OCI-LY7 (cell line): ENCODE measurements at regions not wholly inside any gene's neighbourhood (a gene's known extent, or its start where the extent isn't known, plus 50 kb on each side); places are given as distances from the start of the nearest gene placed in this dataset.
"Not testable (repeated sequence)": the region's sequence is repeated elsewhere in the genome, so short reads cannot be mapped to it uniquely, and the experiment has no call there.

ENCODE experiments used
- BruUV-seq: library from RNA; stranded (reverse); fragments of 400-500 nt; replicated peaks from 2 replicates; lab custom pipeline; 2021; lab: Mats Ljungman, UMichigan
- CTCF ChIA-PET: fragments of 300-600 bp; sonication (Branson Sonifier 250); formaldehyde crosslinking; loops from one replicate; lab custom pipeline; 2022; ENCODE audit warnings: antibody characterized with exemption; ENCODE audit not compliant: unreplicated experiment; lab: Charles Lee
- POLR2A ChIA-PET: fragments of 300-600 bp; sonication (Branson Sonifier 250); formaldehyde crosslinking; loops from one replicate; lab custom pipeline; 2022; ENCODE audit warnings: antibody characterized with exemption; lab: Charles Lee
- DNase-seq: peaks from one replicate; pipeline ENCODE4 v3.0.0-alpha.2; 2015; ENCODE audit warnings: low spot score
- H2AFZ ChIP-seq: fragments of 200-600 bp; sonication (generic), shearing (Covaris generic); 2 replicates; pipeline ENCODE4 v1.6.1; 2014; ENCODE audit warnings: mild to moderate bottlenecking, antibody characterized with exemption, low read length, moderate library complexity
- H3K27ac ChIP-seq: fragments of 200-600 bp; sonication (generic); 2 replicates; pipeline ENCODE4 v1.5.1; 2014; ENCODE audit warnings: mixed run types, low read depth, mild to moderate bottlenecking, moderate library complexity, low read length, inconsistent platforms; ENCODE audit not compliant: poor library complexity, severe bottlenecking
- H3K36me3 ChIP-seq: fragments of 200-600 bp; sonication (generic); 2 replicates; pipeline ENCODE4 v1.6.1; 2014; ENCODE audit warnings: mild to moderate bottlenecking, antibody characterized with exemption, low read length, moderate library complexity, mixed read lengths; ENCODE audit not compliant: insufficient read depth
- H3K4me1 ChIP-seq: fragments of 200-600 bp; sonication (generic); 2 replicates; pipeline ENCODE4 v1.5.1; 2014; ENCODE audit warnings: mild to moderate bottlenecking, low read length; ENCODE audit not compliant: insufficient read depth, poor library complexity, severe bottlenecking
- H3K4me2 ChIP-seq: fragments of 200-600 bp; sonication (generic); 2 replicates; pipeline ENCODE4 v1.6.1; 2014; ENCODE audit warnings: mild to moderate bottlenecking, low read length
- H3K4me3 ChIP-seq: fragments of 200-600 bp; sonication (generic); 2 replicates; pipeline ENCODE4 v1.5.1; 2014; ENCODE audit warnings: mild to moderate bottlenecking, low read depth, low read length; ENCODE audit not compliant: poor library complexity, severe bottlenecking
- H3K79me2 ChIP-seq: fragments of 200-600 bp; sonication (generic); 2 replicates; pipeline ENCODE4 v1.6.1; 2016; ENCODE audit warnings: low read depth, mild to moderate bottlenecking, low read length, moderate library complexity, mixed read lengths; ENCODE audit not compliant: insufficient read depth
- H3K9me2 ChIP-seq: fragments of 200-600 bp; sonication (generic); 2 replicates; pipeline ENCODE4 v1.6.1; 2016; ENCODE audit warnings: mild to moderate bottlenecking, low read length, mixed read lengths; ENCODE audit not compliant: insufficient read depth
- H3K9me3 ChIP-seq: fragments of 200-600 bp; sonication (generic); 2 replicates; pipeline ENCODE4 v1.6.1; 2014; ENCODE audit warnings: mild to moderate bottlenecking, mixed run types, low read length, mixed read lengths
- H4K20me1 ChIP-seq: fragments of 200-600 bp; sonication (generic); 2 replicates; pipeline ENCODE4 v1.6.1; 2014; ENCODE audit warnings: mild to moderate bottlenecking, antibody characterized with exemption, low read length, moderate library complexity, mixed read lengths; ENCODE audit not compliant: insufficient read depth
- EZH2phosphoT487 ChIP-seq: fragments of 200-600 bp; sonication (generic); IDR thresholded peaks from 2 replicates; pipeline ENCODE4 v1.6.1; 2018; ENCODE audit warnings: low read depth, borderline replicate concordance, mild to moderate bottlenecking, mixed run types, antibody characterized with exemption, low read length, moderate library complexity, mixed read lengths
- intact Hi-C: fragments of 100-400 bp; cut with micrococcal nuclease; formaldehyde crosslinking; loops from one replicate; pipeline ENCODE4 v1.10.0; 2022; ENCODE audit not compliant: unreplicated experiment
- TF ChIP-seq, protein P1 (sequence below): fragments of 200-600 bp; sonication (generic); conservative IDR thresholded peaks from 2 replicates; pipeline ENCODE4 v1.5.1; 2014; ENCODE audit warnings: mild to moderate bottlenecking, antibody characterized with exemption, low read length, moderate library complexity, mixed read lengths

DNA sequence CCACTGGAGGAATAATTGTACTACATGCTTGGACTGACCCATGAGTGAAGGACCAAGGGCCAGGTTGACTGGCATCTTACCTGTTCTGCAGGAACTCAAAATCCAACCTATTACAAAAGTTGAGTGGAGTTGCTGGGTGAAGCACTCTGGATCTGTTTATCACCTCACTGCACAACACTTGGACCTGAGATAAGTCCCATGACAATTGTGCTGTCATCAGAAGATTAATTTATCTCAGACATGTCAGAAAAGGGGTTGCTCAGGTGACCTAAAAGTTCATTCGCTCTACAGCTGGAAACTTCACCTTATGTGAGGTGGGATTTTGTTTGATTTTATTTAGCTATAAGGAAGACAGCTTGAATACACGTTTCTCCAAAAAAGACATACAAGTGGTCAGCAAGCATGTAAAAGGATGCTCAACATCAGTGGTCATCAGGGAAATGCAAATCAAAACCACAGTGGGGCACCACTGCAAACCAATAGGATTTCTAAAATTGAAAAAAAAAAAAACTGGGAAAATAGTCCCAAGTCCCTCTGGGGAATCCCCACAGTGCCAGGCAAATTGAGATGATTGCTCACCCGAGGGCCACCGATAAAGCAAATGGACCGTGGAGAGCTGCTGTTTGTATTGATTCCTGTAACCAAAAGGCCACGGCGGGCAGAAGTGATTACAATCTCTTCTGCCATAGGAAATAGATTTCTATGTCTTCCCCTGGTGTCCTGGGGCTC, 65.8 kb upstream of the SLC35F5 start:
- no peaks in the 10 kb centered on the region for H3K79me2 ChIP-seq
- CTCF ChIA-PET = no interaction called here
- no peak overlapping the region for H3K4me2 ChIP-seq
- H3K36me3 ChIP-seq = no peaks in the 10 kb centered on the region
- no peaks in the 10 kb centered on the region for H4K20me1 ChIP-seq
- no peaks in the 10 kb centered on the region for H3K9me3 ChIP-seq
- DNase-seq = no peak
- no peak overlapping the region for H3K4me3 ChIP-seq
- no peak overlapping the region for H3K27ac ChIP-seq
- no TSS peak for BruUV-seq
- no peaks in the 10 kb centered on the region for H3K4me1 ChIP-seq
- POLR2A ChIA-PET = no interaction called here
- TF ChIP-seq EZH2phosphoT487 = no peak
- TF ChIP-seq, protein P1, sequence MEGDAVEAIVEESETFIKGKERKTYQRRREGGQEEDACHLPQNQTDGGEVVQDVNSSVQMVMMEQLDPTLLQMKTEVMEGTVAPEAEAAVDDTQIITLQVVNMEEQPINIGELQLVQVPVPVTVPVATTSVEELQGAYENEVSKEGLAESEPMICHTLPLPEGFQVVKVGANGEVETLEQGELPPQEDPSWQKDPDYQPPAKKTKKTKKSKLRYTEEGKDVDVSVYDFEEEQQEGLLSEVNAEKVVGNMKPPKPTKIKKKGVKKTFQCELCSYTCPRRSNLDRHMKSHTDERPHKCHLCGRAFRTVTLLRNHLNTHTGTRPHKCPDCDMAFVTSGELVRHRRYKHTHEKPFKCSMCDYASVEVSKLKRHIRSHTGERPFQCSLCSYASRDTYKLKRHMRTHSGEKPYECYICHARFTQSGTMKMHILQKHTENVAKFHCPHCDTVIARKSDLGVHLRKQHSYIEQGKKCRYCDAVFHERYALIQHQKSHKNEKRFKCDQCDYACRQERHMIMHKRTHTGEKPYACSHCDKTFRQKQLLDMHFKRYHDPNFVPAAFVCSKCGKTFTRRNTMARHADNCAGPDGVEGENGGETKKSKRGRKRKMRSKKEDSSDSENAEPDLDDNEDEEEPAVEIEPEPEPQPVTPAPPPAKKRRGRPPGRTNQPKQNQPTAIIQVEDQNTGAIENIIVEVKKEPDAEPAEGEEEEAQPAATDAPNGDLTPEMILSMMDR = no peak
- no peaks in the 10 kb centered on the region for H3K9me2 ChIP-seq
- no peak overlapping the region for H2AFZ ChIP-seq
- intact Hi-C loops = no loop called here

DNA sequence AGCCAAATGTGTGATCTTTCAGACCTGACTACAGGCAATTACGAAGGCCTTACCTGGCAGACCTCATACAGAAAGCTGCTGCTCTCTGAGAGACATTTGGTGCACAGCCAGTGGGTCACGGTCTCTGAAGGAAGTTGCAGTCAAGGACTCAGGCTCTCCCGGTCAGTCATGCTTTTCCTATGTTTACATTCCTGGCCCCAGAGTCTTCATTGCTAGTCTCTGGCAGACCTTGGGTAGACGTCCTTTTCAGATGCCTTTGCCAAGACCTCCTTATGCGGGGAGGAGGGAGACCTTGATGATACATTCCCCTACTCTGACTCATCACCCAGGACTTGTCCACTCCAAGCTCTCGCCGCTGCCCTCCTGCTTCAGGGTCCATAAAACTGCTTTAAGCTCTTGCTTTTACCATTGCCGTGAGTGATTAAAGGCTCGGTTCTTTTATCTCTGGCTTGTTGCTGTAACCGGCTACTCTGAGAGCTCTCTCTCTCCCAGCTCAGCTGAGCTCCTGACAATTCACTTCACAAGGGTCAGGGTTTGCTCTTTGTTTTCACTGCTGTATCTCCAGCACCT, 62.0 kb upstream of the SLC35F5 start:
- no peak for TF ChIP-seq EZH2phosphoT487
- TF ChIP-seq, protein P1 = no peak
- intact Hi-C loops = no loop called here
- H3K4me3 ChIP-seq = no peak overlapping the region
- BruUV-seq = no TSS peak
- DNase-seq = no peak
- no peaks in the 10 kb centered on the region for H3K9me3 ChIP-seq
- ChIA-PET CTCF (no interaction called here), POLR2A (interaction anchor here (0.6 to 1.2 kb wide), 2 partner anchors 11 to 46 kb away, joined by 3 read pairs; no protein-coding TSS in a partner anchor)
- no peaks in the 10 kb centered on the region for H3K36me3 ChIP-seq
- no peak overlapping the region for H3K4me2 ChIP-seq
- H4K20me1 ChIP-seq = no peaks in the 10 kb centered on the region
- no peaks in the 10 kb centered on the region for H3K9me2 ChIP-seq
- no peaks in the 10 kb centered on the region for H3K4me1 ChIP-seq
- H3K27ac ChIP-seq = no peak overlapping the region
- H3K79me2 ChIP-seq = no peaks in the 10 kb centered on the region
- H2AFZ ChIP-seq = no peak overlapping the region; the same call in 1 of the 2 replicates

DNA sequence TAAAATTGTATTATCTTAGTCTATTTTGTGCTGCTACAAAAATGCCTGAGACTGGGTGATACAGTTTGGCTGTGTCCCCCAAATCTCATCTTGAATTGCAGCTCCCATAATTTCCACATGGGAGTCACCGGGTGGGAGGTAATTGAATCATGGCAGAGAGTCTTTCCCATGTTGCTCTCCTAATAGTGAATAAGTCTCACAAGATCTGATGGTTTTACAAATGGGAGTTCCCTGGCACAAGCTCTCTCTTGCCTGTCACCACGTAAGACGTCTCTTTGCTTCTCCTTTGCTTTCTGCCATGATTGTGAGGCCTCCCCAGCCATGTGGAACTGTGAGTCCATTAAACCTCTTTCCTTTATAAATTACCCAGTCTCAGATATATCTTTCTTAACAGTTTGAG, 57.0 kb upstream of the SLC35F5 start:
- H3K4me2 ChIP-seq, H3K36me3 ChIP-seq, H3K27ac ChIP-seq, intact Hi-C loops, H2AFZ ChIP-seq, DNase-seq, BruUV-seq, H3K9me3 ChIP-seq, H3K4me1 ChIP-seq, H3K79me2 ChIP-seq, CTCF ChIA-PET, H3K9me2 ChIP-seq, H3K4me3 ChIP-seq, H4K20me1 ChIP-seq: not testable (repeated sequence)
- POLR2A ChIA-PET = interaction anchor here (0.6 kb wide), 1 partner anchor 800 kb away, joined by 4 read pairs; no protein-coding TSS in a partner anchor
